T-helper 17 cell (primary cell): ENCODE measurements at regions not wholly inside any gene's neighbourhood (a gene's known extent, or its start where the extent isn't known, plus 50 kb on each side); places are given as distances from the start of the nearest gene placed in this dataset.
"Not testable (repeated sequence)": the region's sequence is repeated elsewhere in the genome, so short reads cannot be mapped to it uniquely, and the experiment has no call there.

Source experiments
- ATAC-seq: fragments of 150-1000 bp; cut with Tn5 transposase; 2 replicates; pipeline ENCODE4 v1.10.0; 2021; ENCODE audit warnings: mild to moderate bottlenecking, moderate library complexity
- DNase-seq, 3 donors: peaks; one replicate each; pipeline versions ENCODE4 v3.0.0 to v3.0.0-alpha.2; 2020 to 2021
- H3K9me3 ChIP-seq: one replicate; pipeline ENCODE4 v1.7.0; 2013; ENCODE audit warnings: low read length, mild to moderate bottlenecking; ENCODE audit not compliant: control insufficient read depth, poor library complexity, severe bottlenecking
- H3K27ac Mint-ChIP-seq: one replicate; pipeline ENCODE4 v1.8.0; 2022; ENCODE audit warnings: mild to moderate bottlenecking, moderate library complexity, mixed read lengths
- H3K27me3 Mint-ChIP-seq: one replicate; pipeline ENCODE4 v1.8.0; 2022; ENCODE audit warnings: mixed read lengths
- H3K36me3 Mint-ChIP-seq: one replicate; pipeline ENCODE4 v1.8.0; 2022; ENCODE audit warnings: low read depth, mixed read lengths
- H3K4me1 Mint-ChIP-seq: one replicate; pipeline ENCODE4 v1.8.0; 2022; ENCODE audit warnings: mild to moderate bottlenecking, mixed read lengths
- H3K4me3 Mint-ChIP-seq: one replicate; pipeline ENCODE4 v1.8.0; 2022; ENCODE audit warnings: mild to moderate bottlenecking, moderate library complexity, mixed read lengths

- not testable (repeated sequence) for H3K27ac Mint-ChIP-seq, H3K4me1 Mint-ChIP-seq, DNase-seq, H3K27me3 Mint-ChIP-seq, ATAC-seq, H3K4me3 Mint-ChIP-seq
- H3K9me3 ChIP-seq, result peaks cover 46% of the 10 kb centered on the region
- peaks cover 15% of the 10 kb centered on the region for H3K36me3 Mint-ChIP-seq
Observed at GRCh38 chr4:49117951-49118350, 131.9 kb downstream of the CWH43 start.

GRCh38 chr4:49118379-49119212, 132.5 kb downstream of the CWH43 start:
- not testable (repeated sequence) for H3K27ac Mint-ChIP-seq, H3K27me3 Mint-ChIP-seq, DNase-seq, H3K4me3 Mint-ChIP-seq, H3K4me1 Mint-ChIP-seq
- H3K36me3 Mint-ChIP-seq, result peaks cover 15% of the 10 kb centered on the region
- H3K9me3 ChIP-seq, result peaks cover 46% of the 10 kb centered on the region
- peak; percentile 67 for ATAC-seq

DNA sequence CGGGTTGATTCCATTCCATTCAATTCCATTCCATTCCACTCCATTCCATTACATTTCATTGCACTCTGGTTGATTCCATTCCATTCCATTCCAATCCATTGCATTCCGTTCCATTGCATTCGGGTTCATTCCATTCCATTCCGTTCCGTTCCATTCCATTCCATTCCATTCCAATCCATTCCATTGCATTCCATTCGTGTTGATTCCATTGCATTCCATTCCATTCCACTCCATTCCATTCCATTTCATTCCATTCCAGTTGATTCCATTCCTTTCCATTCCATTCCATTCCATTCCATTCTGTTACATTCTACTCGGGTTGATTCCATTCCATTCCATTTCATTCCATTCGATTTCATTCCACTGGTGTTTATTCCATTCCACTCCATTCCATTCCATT, 133.3 kb downstream of the CWH43 start:
- not testable (repeated sequence) for ATAC-seq, H3K4me1 Mint-ChIP-seq, H3K4me3 Mint-ChIP-seq, H3K27me3 Mint-ChIP-seq, DNase-seq, H3K27ac Mint-ChIP-seq
- H3K36me3 Mint-ChIP-seq, result peaks cover 15% of the 10 kb centered on the region
- H3K9me3 ChIP-seq, result peaks cover 46% of the 10 kb centered on the region

GRCh38 chr4:49120042-49120779, 134.1 kb downstream of the CWH43 start:
- H3K27me3 Mint-ChIP-seq, H3K27ac Mint-ChIP-seq, DNase-seq, H3K4me1 Mint-ChIP-seq, H3K4me3 Mint-ChIP-seq: not testable (repeated sequence)
- peak; percentile 18 for ATAC-seq
- peaks cover 15% of the 10 kb centered on the region for H3K36me3 Mint-ChIP-seq
- peaks cover 43% of the 10 kb centered on the region for H3K9me3 ChIP-seq

GRCh38 chr4:49120804-49121203, 134.7 kb downstream of the CWH43 start:
- H3K27me3 Mint-ChIP-seq, DNase-seq, H3K4me3 Mint-ChIP-seq, H3K27ac Mint-ChIP-seq, H3K4me1 Mint-ChIP-seq: not testable (repeated sequence)
- ATAC-seq, result peak; percentile 25
- peaks cover 15% of the 10 kb centered on the region for H3K36me3 Mint-ChIP-seq
- H3K9me3 ChIP-seq, result peaks cover 42% of the 10 kb centered on the region

DNA sequence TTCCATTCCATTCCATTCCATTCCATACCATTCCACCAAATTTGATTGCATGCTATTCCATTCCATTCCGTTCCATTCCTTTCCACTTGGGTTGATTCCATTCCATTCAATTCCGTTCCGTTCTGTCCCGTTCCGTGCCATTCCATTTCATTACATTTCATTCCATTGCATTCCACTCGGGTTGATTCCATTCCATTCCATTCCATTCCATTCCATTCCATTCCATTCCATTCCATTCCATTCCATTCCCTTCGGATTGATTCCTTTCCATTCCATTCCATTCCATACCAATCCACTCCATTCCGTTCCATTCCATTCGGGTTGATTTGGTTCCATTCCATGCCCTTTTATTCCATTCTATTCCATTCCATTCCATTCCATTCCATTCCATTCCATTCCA, 140.4 kb downstream of the CWH43 start:
- not testable (repeated sequence) for H3K4me1 Mint-ChIP-seq, H3K4me3 Mint-ChIP-seq, H3K27me3 Mint-ChIP-seq, DNase-seq, ATAC-seq, H3K9me3 ChIP-seq, H3K36me3 Mint-ChIP-seq, H3K27ac Mint-ChIP-seq

DNA sequence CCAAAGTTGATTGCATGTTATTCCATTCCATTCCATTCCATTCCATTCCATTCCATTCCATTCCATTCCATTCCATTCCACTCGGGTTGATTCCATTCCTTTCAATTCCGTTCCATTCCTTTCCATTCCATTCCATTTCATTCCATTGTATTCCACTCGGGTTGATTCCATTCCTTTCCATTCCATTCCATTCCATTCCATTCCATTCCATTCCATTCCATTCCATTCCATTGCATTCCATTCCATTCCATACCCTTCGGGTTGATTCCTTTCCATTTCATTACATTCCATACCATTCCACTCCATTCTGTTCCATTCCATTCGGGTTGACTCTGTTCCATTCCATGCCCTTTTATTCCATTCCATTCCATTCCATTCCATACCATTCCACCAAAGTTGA, 140.8 kb downstream of the CWH43 start:
- not testable (repeated sequence) for DNase-seq, H3K9me3 ChIP-seq, H3K27ac Mint-ChIP-seq, ATAC-seq, H3K36me3 Mint-ChIP-seq, H3K4me1 Mint-ChIP-seq, H3K27me3 Mint-ChIP-seq, H3K4me3 Mint-ChIP-seq

GRCh38 chr4:49129385-49129784, 143.3 kb downstream of the CWH43 start:
- H3K4me1 Mint-ChIP-seq, H3K9me3 ChIP-seq, H3K27me3 Mint-ChIP-seq, DNase-seq, ATAC-seq, H3K27ac Mint-ChIP-seq, H3K36me3 Mint-ChIP-seq, H3K4me3 Mint-ChIP-seq: not testable (repeated sequence)

DNA sequence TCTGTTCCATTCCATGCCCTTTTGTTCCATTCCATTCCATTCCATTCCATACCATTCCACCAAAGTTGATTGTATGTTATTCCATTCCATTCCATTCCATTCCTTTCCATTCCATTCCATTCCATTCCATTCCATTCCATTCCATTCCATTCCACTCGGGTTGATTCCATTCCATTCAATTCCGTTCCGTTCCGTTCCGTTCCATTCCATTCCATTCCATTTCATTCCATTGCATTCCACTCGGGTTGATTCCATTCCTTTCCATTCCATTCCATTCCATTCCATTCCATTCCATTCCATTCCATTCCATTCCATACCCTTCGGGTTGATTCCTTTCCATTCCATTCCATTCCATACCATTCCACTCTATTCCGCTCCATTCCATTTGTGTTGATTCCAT, 143.8 kb downstream of the CWH43 start:
- not testable (repeated sequence) for H3K9me3 ChIP-seq, H3K4me1 Mint-ChIP-seq, H3K27ac Mint-ChIP-seq, H3K4me3 Mint-ChIP-seq, DNase-seq, H3K36me3 Mint-ChIP-seq, H3K27me3 Mint-ChIP-seq, ATAC-seq

DNA sequence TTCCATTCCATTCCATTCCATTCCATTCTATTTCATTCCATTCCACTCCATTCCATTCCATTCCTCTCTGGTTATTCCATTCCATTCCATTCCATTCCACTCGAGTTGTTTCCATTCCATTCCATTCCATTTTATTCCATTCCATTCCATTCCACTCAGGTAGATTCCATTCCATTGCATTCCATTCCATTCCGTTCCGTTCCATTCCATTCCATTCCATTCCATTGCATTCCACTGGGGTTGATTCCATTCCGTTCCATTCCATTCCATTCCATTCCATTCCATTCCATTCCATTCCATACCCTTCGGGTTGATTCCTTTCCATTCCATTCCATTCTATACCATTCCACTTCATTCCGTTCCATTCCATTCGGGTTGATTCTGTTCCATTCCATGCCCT, 144.6 kb downstream of the CWH43 start:
- not testable (repeated sequence) for H3K9me3 ChIP-seq, ATAC-seq, H3K27me3 Mint-ChIP-seq, H3K27ac Mint-ChIP-seq, DNase-seq, H3K4me3 Mint-ChIP-seq, H3K4me1 Mint-ChIP-seq, H3K36me3 Mint-ChIP-seq

DNA sequence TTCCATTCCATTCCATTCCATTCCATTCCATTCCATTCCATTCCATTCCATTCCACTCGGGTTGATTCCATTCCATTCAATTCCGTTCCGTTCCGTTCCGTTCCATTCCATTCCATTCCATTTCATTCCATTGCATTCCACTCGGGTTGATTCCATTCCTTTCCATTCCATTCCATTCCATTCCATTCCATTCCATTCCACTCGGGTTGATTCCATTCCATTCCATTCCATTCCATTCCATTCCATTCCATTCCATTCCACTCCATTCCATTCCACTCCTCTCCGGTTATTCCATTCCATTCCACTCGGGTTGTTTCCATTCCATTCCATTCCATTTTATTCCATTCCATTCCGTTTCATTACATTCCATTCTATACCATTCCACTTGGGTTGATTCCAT, 151.0 kb downstream of the CWH43 start:
- H3K9me3 ChIP-seq, H3K27me3 Mint-ChIP-seq, H3K27ac Mint-ChIP-seq, H3K4me1 Mint-ChIP-seq, DNase-seq, H3K4me3 Mint-ChIP-seq: not testable (repeated sequence)
- ATAC-seq, result peak; percentile 63
- peaks cover 10% of the 10 kb centered on the region for H3K36me3 Mint-ChIP-seq

GRCh38 chr4:49137961-49138360, 151.9 kb downstream of the CWH43 start:
- not testable (repeated sequence) for ATAC-seq, H3K27me3 Mint-ChIP-seq, DNase-seq, H3K27ac Mint-ChIP-seq, H3K4me1 Mint-ChIP-seq, H3K4me3 Mint-ChIP-seq, H3K9me3 ChIP-seq
- peaks cover 10% of the 10 kb centered on the region for H3K36me3 Mint-ChIP-seq

DNA sequence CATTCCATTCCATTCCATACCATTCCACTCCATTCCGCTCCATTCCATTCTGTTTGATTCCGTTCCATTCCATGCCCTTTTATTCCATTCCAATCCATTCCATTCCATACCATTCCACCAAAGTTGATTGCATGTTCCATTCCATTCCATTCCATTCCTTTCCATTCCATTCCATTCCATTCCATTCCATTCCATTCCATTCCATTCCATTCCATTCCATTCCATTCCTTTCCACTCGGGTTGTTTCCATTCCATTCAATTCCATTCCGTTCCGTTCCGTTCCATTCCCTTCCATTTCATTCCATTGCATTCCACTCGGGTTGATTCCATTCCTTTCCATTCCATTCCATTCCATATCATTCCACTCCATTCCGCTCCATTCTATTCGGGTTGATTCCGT, 152.7 kb downstream of the CWH43 start:
- peak; percentile 29 for ATAC-seq
- DNase-seq, H3K27me3 Mint-ChIP-seq, H3K4me1 Mint-ChIP-seq, H3K27ac Mint-ChIP-seq, H3K9me3 ChIP-seq, H3K4me3 Mint-ChIP-seq: not testable (repeated sequence)
- peaks cover 10% of the 10 kb centered on the region for H3K36me3 Mint-ChIP-seq

- not testable (repeated sequence) for DNase-seq, H3K27ac Mint-ChIP-seq, H3K27me3 Mint-ChIP-seq, H3K4me1 Mint-ChIP-seq, H3K9me3 ChIP-seq, H3K4me3 Mint-ChIP-seq
- ATAC-seq, result peak; percentile 57
- H3K36me3 Mint-ChIP-seq, result peaks cover 10% of the 10 kb centered on the region
Observed at GRCh38 chr4:49139513-49139912, 153.4 kb downstream of the CWH43 start.
